CD4-positive, alpha-beta T cell treated with Interleukin-4 for 1 hour (primary cell): ENCODE measurements at regions not wholly inside any gene's neighbourhood (a gene's known extent, or its start where the extent isn't known, plus 50 kb on each side); places are given as distances from the start of the nearest gene placed in this dataset.
"Not testable (repeated sequence)": the region's sequence is repeated elsewhere in the genome, so short reads cannot be mapped to it uniquely, and the experiment has no call there.

ENCODE experiments used
- DNase-seq, 2 donors: peaks; one replicate each; pipeline ENCODE4 v3.0.0-alpha.2; 2020 to 2022

GRCh38 chr6:111925296-111925695, 52.0 kb upstream of the FYN start:
- DNase-seq = no peak

GRCh38 chr6:111926731-111927302, 53.6 kb upstream of the FYN start:
- DNase-seq = no peak

DNA sequence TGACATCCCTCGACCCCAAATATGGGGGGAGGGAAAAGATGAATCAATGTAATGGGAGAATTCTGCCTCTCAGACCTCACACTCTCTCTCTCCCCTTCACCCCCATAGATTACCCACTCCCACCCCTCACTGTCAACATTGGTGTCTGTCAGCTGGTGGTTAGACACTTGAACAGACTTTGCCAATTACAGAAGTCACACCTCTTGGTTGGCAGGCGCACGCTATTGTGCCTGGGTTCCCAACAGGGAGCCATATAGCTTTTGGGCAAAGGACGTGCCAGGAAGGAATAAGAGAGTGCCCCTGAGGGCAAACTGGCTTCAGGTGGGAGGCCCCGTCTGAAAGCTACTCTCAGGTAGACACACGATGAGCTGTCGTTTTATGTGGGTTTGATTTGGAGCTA, 54.1 kb upstream of the FYN start:
- DNase-seq = no peak

- DNase-seq = no peak
These were observed 54.9 kb upstream of the FYN start for GRCh38 chr6:111928139-111928538.

GRCh38 chr6:111934611-111935010, 61.4 kb upstream of the FYN start:
- DNase-seq = not testable (repeated sequence)

GRCh38 chr6:111936718-111937117, 63.5 kb upstream of the FYN start:
- no peak for DNase-seq

DNA sequence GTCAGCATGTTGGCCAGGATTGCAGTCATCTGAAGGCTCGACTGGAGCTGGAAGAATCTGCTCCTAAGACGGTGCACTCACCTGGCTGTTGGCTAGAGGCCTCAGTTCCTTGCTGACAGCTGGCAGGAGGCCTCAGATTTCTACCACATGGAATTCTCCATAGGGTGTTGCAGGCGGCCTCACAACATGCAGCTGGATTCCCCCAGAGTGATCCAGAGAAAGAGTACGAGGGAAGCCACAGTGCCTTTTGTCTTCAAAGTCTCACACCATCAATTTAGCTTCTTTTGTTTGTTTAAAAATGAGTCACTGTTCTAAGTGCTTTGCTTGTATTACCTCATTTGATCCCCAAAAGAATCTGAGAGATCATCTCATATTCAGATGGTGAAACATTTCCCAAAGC, 65.5 kb upstream of the FYN start:
- DNase-seq = no peak

DNA sequence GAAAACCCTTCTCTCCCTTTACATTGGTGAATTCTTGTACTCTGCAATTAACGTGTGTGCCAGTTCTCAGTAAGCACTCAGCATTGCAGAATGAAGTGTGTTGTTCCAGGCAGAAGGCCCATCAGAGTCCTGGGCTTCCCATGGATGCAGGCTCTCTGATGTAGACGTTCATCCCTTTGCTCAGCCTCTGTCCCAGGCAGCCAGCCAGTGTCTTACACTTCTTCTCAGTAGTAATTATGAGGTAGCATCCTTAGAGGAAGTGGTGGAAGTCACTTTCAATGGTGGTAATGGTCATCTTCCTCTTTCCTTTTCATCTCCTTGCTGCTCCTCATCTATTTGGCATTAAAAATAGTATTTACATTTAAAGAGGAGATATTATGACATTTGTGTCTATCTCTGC, 66.7 kb upstream of the FYN start:
- DNase-seq = no peak

DNA sequence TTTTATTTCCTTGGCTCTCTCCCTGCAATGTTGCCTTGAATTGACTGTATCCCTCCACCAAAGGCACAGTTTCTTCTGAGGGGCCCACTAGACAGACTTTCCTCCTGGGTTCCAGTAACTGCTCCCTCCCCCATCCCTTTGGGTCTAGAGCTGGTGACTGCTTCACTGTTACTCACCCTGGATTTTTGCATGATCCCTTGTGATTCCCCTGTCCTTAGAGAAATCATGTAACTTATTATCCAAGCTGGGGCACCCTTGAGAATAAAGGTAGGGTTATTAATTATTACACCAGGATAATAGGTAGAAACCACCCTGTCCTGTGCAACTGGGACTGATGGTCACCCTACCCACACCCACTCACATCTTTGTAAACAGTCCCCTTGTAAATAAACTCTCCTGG, 67.5 kb upstream of the FYN start:
- DNase-seq = no peak

GRCh38 chr6:111941686-111942330, 68.6 kb upstream of the FYN start:
- DNase-seq = no peak

DNA sequence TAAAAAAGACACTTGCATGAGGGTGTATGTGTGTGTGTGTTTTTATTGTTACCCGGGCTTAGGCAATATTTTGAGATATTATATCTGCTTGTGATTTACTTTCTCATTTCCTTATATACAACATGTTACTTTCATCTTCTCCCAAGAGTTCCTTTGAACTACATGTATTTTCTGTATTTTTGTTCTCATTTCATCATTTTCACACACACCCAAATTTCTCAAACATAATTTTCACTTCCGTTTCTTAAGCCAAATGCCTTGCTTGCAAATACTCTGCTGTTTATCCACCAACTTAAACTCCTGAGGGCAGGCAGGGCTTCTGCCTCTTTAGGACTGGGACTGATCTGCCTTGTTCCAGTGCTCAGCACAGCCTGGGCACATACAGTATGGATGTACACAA, 69.3 kb upstream of the FYN start:
- no peak for DNase-seq

GRCh38 chr6:111943266-111943665, 70.0 kb upstream of the FYN start:
- DNase-seq = no peak

GRCh38 chr6:111943726-111944125, 70.5 kb upstream of the FYN start:
- DNase-seq = no peak

DNA sequence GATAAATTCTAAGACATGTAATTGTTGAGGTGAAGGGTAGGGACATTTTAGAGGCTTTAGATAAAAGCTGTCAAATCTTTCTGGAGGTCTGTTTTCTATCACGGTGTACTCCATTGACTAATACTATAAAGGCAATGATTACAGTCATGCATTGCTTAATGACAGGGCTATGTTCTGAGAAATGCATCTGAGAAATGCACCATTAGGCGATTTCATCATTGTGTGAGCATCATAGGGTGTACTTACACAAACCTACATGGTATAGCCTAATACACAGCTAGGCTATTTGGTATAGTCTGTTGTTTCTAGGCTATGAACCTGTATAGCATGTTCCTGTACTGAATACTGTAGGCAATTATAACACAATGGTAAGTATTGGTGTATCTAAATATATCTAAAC, 71.3 kb upstream of the FYN start:
- DNase-seq = no peak

- DNase-seq = no peak
These were observed 76.3 kb upstream of the FYN start for GRCh38 chr6:111949546-111949945.

DNA sequence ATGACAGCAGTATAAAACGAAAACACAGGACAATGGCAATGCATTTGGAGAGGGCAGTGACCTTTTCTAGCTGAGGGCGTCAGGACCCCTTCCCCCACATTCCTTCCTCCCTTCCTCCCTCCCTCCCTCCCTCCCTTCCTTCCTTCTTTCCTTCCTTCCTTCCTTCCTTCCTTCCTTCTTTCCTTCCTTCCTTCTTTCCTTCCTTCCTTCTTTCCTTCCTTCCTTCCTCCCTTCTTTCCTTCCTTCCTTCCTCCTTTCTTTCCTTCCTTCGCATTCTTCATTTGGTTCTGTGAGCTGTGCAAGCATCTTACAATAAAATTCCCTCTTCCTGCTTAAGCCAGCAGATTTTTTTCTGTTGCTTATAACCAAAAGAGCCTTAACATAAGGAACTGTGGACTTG, 76.7 kb upstream of the FYN start:
- not testable (repeated sequence) for DNase-seq

DNA sequence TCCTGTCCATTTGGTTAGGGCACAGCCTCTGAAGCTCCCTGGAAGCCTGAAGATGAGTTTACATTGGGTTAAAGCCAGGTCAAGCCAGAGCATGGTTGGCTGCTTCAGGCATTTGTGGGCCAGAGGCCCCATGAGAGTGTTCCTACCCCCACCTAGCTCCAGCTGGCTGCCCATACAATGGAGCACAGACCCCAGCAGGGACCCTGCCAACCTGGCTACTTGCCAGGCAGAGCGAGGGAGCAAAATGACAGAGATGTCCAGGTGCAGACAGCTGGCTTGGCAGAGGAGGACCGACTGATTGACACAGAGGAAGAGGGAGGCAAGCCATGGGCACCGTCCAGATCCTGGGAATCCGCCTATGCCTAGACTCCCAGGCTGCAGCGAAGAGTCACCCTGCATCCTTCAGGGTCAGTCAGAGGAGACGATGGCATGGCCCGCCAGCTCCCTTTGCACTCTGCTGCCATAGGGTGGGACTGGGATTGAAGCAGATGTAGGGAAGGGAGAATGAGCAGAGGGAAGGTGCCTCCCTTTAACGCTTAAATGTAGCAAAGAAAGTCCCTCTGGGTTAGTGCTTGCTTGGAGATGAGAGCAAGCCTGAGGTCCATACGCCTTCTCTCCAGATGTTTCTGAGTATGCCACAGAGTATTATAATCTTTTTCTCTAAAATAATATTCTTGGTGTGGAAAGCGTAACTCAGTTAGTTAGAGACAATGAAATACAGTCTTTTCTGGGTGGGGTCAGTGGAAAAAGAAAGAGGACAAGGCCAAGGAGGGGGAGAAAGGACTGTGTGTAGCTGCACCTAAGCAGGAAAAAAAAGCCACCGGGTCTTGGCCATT, 77.6 kb upstream of the FYN start:
- no peak for DNase-seq

DNA sequence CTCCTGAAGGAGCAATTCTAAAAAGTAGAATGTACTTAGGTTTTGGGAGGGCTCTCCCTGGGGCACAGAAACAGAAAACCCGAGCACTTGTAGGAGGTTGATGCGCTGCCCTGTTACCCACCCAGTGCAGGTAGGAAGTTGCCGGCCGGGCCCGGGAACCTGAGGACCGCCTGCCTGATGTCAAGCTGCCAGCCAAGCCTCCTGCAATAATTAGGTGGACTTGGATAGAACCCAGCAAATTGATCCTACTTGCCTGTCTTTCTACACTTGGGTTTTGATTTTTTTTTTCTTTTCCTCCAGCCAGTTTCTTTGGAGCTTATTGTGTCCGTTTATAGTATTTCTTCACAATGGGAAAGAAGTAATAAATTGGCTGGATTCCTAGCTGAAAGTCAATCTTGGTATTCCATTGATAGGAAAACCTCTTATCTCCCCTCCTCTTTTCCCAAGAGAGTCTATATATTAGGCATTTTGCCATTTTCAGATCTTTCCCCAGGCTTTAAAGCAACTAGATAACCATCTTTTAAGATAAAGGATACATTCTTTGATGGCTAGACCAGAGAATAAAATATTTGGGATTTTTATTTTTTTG, 78.3 kb upstream of the FYN start:
- DNase-seq = no peak

- no peak for DNase-seq
These were observed 79.0 kb upstream of the FYN start for GRCh38 chr6:111952274-111952673.

DNA sequence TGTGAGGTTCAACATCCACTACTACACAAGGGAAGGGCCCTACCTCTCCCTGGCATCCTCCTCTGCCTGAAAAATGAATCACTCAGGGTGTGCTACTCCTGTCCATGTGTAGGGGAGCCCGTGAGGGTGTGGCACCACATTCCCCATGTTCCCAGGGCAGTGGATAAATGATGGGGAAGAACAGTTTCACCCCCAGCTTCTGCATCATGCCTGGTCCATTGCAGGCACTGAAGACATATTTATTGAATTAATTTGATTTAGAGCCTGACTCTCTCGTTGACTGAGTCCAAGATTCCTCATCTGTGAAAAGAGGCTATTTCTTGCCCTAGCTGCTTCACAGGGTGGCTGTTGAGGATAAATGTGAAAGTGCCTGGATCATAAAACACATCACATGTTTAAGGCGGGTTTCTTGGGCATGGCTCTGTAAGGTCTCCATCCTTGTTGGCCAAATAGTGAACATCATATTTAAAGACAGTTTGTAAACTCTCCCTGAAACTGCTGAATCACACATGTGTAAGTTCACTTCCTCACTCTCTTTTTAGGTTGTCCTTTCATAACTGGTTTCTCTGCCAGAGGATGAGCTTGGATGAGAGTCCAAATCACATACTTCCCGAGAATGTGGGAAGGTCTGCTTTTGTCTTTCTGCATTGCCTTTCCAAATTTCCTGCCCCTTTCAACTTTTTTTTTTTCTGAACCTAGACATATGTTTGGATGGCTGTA, 79.7 kb upstream of the FYN start:
- no peak for DNase-seq

- DNase-seq = no peak
These were observed 82.8 kb upstream of the FYN start for GRCh38 chr6:111956098-111956497.

DNA sequence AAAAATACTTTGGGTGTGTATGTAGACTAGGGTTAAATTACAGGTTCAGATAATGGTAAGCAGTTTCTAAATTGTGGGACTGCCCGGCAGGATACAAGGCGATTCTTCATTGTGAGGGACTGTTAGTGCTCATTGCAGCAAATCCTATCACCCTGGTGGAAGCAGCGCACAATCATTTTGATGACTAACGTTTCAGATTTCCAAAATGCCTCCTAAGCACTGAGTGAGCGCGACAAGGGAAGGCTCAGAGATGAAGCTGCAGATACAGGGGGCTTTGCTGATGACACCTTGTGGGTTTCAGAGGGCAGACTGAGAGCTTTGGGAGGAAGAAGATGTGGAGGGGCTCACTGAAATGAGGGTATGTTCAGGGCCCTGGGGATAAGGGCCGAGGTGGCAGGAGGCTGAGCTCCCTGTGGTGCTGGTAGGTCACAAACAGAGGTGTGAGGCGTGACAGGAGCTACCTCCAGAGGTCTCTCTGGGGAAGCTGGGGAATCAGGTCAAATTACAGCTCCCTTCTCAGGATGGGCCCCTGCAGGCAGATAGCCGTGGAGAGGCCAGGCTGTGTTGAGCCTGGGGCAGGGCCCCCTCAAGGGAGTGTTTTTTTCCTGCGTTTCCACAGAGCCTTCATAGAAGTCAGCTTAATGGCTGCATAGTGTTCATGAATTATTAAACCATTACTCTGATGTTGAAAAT, 84.5 kb upstream of the FYN start:
- no peak for DNase-seq

- no peak for DNase-seq
These were observed 85.3 kb upstream of the FYN start for GRCh38 chr6:111958534-111958933.
